ENCODE measurements at regions not wholly inside any gene's neighbourhood (a gene's known extent, or its start where the extent isn't known, plus 50 kb on each side); places are given as distances from the start of the nearest gene placed in this dataset.

- no peak for ATAC-seq
- Mint-ChIP-seq H3K9me3 (no peaks in the 10 kb centered on the region), H3K4me3 (no peak overlapping the region), H3K27me3 (peaks cover 13% of the 10 kb centered on the region), H3K36me3 (no peaks in the 10 kb centered on the region), H3K27ac (no peak overlapping the region), H3K4me1 (no peaks in the 10 kb centered on the region)
Measured at GRCh38 chr5:71895546-71895945, 176.5 kb downstream of the CARTPT start.

DNA sequence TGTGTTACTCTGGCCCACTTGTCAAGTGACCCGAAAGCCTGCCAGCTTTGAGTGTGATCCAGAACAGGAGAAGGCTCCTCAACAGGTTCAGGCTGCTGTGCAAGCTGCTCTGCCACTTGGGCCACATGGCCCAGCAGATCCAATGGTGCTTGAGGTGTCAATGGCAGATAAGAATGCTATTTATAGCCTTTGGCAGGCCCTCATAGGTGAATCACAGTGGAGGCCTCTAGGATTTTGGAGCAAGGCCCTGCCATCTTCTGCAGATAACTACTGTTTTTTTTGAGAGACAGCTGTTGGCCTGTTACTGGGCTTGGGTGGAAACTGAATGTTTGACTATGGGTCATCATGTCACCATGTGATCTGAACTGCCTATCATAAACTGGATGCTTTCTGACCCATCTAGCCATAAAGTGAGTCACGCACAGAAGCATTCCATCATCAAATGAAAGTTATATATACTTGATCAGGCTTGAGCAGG, 180.8 kb downstream of the CARTPT start:
- no peaks in the 10 kb centered on the region for H3K4me1 Mint-ChIP-seq
- no peaks in the 10 kb centered on the region for H3K36me3 Mint-ChIP-seq
- H3K27me3 Mint-ChIP-seq: no peaks in the 10 kb centered on the region
- H3K9me3 Mint-ChIP-seq: no peaks in the 10 kb centered on the region
- no peak overlapping the region for H3K4me3 Mint-ChIP-seq
- no peak overlapping the region for H3K27ac Mint-ChIP-seq
- no peak for ATAC-seq

DNA sequence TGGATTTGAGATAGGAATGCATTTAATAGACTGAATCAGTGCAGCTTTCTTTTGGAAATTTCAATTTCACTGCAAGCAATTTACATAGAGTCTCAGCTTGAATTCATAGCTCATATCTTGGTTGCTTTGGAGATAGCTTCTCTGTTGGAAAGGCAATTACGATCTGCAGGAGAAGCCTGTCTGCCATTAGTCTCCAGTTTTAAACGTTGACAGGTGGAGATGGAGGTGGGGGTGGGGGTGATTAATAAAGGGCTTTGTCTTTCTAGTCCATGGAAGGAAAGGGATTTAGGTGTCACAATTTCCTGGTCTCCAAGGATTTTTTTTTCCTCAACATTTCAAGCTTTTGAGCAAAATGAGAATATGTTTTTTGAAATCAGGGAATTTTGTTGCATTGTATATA, 184.7 kb downstream of the CARTPT start:
- ATAC-seq: no peak
- no peaks in the 10 kb centered on the region for H3K9me3 Mint-ChIP-seq

DNA sequence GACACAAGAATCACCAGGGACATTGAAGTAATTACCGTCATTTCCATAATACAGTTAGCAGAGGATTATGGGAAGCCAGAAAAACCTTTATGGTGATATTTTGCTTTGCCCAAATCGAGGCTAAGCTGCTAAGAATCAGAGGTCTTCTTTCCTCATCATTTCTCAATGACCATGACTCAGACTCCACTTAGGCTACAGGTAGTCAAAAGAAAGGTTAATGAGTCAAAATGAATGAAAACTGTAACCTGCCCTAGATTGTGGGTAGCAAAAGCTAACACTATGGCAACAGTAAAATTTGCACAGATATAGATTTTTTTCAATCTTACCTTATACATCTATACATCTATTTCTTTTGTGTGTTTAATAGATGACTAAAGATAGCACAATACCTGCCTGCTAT, 185.8 kb downstream of the CARTPT start:
- H3K27me3 Mint-ChIP-seq: peaks cover 22% of the 10 kb centered on the region
- H3K4me3 Mint-ChIP-seq: no peak overlapping the region
- no peak for ATAC-seq
- H3K4me1 Mint-ChIP-seq: no peaks in the 10 kb centered on the region
- no peaks in the 10 kb centered on the region for H3K36me3 Mint-ChIP-seq
- H3K27ac Mint-ChIP-seq: no peak overlapping the region
- H3K9me3 Mint-ChIP-seq: no peaks in the 10 kb centered on the region

More for the DNA sequence above, 184.7 kb downstream of the CARTPT start:
- Mint-ChIP-seq H3K36me3 (no peaks in the 10 kb centered on the region), H3K4me1 (no peaks in the 10 kb centered on the region), H3K27ac (no peak overlapping the region), H3K27me3 (peaks cover 22% of the 10 kb centered on the region), H3K4me3 (no peak overlapping the region)

- H3K4me1 Mint-ChIP-seq: no peaks in the 10 kb centered on the region
- no peaks in the 10 kb centered on the region for H3K36me3 Mint-ChIP-seq
- no peak overlapping the region for H3K27ac Mint-ChIP-seq
- ATAC-seq: peak; percentile 43
- peaks cover 22% of the 10 kb centered on the region for H3K27me3 Mint-ChIP-seq
- H3K9me3 Mint-ChIP-seq: no peaks in the 10 kb centered on the region
- no peak overlapping the region for H3K4me3 Mint-ChIP-seq
Measured at GRCh38 chr5:71905834-71906711, 187.0 kb downstream of the CARTPT start.

DNA sequence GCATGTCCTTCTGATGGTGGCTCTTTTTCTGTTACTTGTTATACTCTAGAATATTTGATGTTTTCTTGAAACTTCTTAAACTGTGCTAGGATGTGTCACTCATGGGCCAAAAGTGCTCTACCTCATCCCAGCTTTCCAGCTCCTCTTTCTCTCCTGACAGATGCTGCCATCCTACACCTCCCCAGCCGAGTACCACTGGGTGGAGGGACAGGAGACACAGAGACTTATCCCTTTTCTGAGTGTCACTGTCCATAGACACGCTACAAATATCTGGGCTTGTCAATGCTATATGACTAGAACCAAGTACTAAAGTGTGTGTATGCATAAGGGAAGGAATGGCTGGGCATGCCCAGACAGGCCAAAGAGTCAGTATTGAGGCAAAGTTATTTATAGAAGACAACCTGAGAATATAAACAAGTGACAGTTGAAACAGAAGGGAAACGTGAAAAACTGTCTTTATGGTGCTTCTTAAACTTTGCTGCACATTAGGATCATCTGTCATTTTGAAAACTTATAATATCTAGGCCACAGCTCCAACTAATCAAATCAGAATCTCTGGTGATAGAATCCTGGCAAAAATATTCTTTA, 188.0 kb downstream of the CARTPT start:
- Mint-ChIP-seq H3K36me3 (no peaks in the 10 kb centered on the region), H3K4me3 (no peak overlapping the region), H3K9me3 (no peaks in the 10 kb centered on the region), H3K27me3 (peaks cover 22% of the 10 kb centered on the region), H3K4me1 (no peaks in the 10 kb centered on the region), H3K27ac (no peak overlapping the region)
- ATAC-seq: no peak

- H3K4me3 Mint-ChIP-seq: no peak overlapping the region
- H3K9me3 Mint-ChIP-seq: no peaks in the 10 kb centered on the region
- no peaks in the 10 kb centered on the region for H3K36me3 Mint-ChIP-seq
- no peak overlapping the region for H3K27ac Mint-ChIP-seq
- no peaks in the 10 kb centered on the region for H3K4me1 Mint-ChIP-seq
- H3K27me3 Mint-ChIP-seq: peaks cover 22% of the 10 kb centered on the region
- ATAC-seq: no peak
Measured at GRCh38 chr5:71907608-71908145, 188.6 kb downstream of the CARTPT start.

DNA sequence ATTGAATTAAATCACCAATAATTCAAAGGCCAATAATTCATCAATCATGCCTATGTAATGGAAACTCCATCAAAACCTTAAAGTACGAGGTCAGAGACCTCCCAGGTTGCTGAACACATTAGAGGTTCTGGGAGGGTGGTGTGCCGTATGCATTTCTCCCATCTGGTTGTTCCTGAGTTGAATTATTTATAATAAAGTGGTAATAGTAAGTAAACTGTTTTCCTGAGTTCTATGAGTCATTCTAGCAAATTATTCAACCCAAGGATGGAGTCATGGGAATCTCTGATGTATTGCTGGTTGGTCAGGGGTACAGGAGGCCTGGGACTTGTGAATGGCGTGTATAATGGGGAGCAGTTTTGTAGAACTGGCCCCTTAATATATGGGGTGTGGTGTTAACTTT, 191.7 kb downstream of the CARTPT start:
- Mint-ChIP-seq H3K27ac (no peak overlapping the region), H3K36me3 (no peaks in the 10 kb centered on the region), H3K4me3 (no peak overlapping the region), H3K27me3 (peaks cover 18% of the 10 kb centered on the region), H3K4me1 (no peaks in the 10 kb centered on the region), H3K9me3 (no peaks in the 10 kb centered on the region)
- no peak for ATAC-seq

GRCh38 chr5:71912021-71912420, 192.9 kb downstream of the CARTPT start:
- no peak for ATAC-seq
- Mint-ChIP-seq H3K27ac (no peak overlapping the region), H3K36me3 (no peaks in the 10 kb centered on the region), H3K9me3 (peaks cover 7% of the 10 kb centered on the region), H3K4me3 (no peak overlapping the region), H3K4me1 (no peaks in the 10 kb centered on the region), H3K27me3 (peaks cover 18% of the 10 kb centered on the region)

GRCh38 chr5:71914281-71914680, 193.0 kb upstream of the MAP1B start:
- Mint-ChIP-seq H3K36me3 (no peaks in the 10 kb centered on the region), H3K4me1 (no peaks in the 10 kb centered on the region), H3K27ac (no peak overlapping the region), H3K9me3 (peaks cover 16% of the 10 kb centered on the region), H3K4me3 (no peak overlapping the region), H3K27me3 (peaks cover 12% of the 10 kb centered on the region)
- ATAC-seq: no peak

DNA sequence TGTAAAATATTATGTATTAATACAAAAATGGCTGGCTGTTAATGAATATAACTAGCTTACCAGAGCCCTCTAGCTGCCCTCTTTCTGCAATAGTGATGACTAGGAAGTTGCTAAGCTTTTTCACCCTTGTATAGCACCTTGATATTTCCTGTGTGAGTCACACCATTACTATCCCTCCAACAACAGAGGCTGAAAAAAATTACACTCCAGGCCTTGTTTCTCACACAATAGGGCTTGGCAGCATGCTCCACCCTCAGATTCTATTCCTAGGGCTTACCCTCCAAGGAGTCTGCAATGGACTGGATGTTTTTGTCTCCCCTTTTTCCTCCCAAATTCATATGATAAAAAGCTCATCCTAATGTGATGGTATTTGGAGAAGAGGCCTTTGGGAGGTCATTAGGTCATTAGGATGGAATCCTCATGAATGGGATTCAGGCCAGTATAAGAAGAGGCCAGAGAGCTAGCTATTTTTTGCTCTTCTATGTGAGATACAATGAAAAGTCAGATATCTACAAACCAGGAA, 184.6 kb upstream of the MAP1B start:
- no peak for ATAC-seq
- Mint-ChIP-seq H3K4me3 (no peak overlapping the region), H3K4me1 (no peaks in the 10 kb centered on the region), H3K9me3 (peaks cover 21% of the 10 kb centered on the region), H3K27ac (no peak overlapping the region), H3K27me3 (peaks cover 23% of the 10 kb centered on the region), H3K36me3 (no peaks in the 10 kb centered on the region)

DNA sequence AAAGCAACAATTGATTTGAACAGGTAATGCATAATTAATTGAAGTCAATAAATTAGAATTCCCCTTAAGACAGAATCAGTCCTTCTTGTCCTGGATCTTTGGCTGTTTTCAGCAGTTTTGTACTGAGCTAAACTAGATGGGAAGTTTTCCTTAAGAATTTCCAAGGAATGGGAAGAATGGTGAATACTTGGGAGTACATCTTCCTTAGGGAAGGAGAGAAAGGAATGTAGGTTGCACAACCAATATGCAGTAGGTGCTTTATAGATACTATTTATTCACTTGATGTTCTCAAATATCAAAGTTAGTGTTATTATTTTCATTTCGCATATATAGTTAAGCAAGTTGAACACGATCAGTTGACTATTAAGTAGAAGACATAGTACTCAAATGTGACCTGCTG, 183.5 kb upstream of the MAP1B start:
- no peak overlapping the region for H3K27ac Mint-ChIP-seq
- no peaks in the 10 kb centered on the region for H3K4me1 Mint-ChIP-seq
- H3K9me3 Mint-ChIP-seq: peaks cover 18% of the 10 kb centered on the region
- no peak overlapping the region for H3K4me3 Mint-ChIP-seq
- no peaks in the 10 kb centered on the region for H3K36me3 Mint-ChIP-seq
- ATAC-seq: no peak
- H3K27me3 Mint-ChIP-seq: peaks cover 27% of the 10 kb centered on the region

DNA sequence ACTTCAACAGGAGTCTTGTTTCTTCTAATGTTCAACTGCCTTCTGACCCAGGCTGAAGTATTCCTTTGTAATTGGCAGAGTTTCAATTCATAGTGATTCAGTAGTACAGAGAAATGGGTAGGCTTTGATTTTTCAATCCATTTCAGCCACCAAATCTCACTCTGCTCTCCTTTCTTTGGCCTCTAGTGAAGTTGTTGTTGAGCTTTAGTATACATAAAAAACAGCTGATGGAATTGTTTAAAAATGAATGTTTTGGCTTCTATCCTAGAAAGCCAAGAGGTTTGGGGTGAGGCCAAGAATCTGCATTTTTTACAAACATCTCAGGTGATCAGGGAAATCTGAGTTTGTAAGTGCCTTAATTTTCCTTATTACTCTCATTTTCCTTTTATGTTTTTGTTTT, 182.9 kb upstream of the MAP1B start:
- peaks cover 18% of the 10 kb centered on the region for H3K9me3 Mint-ChIP-seq
- no peak overlapping the region for H3K27ac Mint-ChIP-seq
- H3K4me3 Mint-ChIP-seq: no peak overlapping the region
- no peaks in the 10 kb centered on the region for H3K4me1 Mint-ChIP-seq
- H3K36me3 Mint-ChIP-seq: no peaks in the 10 kb centered on the region
- peaks cover 27% of the 10 kb centered on the region for H3K27me3 Mint-ChIP-seq
- ATAC-seq: no peak

DNA sequence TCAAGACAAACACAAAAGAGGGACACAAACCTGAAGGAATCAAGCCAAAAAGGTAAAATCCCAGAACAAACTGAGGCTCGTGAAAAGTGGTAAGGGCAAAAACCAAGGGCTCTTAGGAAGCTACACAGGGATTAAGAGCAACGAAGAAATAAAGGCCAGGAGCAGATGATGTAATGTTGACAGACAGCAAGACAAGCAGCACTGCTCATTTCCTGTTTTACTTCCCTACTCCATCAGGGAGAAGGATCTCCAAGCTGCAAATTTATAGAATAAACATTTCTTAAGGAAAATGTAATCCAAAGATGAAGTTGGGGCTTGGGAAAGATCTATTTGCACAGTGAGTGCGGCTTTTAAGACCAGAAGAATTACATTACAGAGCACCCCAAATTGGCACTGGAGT, 182.3 kb upstream of the MAP1B start:
- Mint-ChIP-seq H3K27me3 (peaks cover 27% of the 10 kb centered on the region), H3K27ac (no peak overlapping the region), H3K36me3 (no peaks in the 10 kb centered on the region), H3K9me3 (peaks cover 18% of the 10 kb centered on the region), H3K4me3 (no peak overlapping the region), H3K4me1 (no peaks in the 10 kb centered on the region)
- no peak for ATAC-seq

DNA sequence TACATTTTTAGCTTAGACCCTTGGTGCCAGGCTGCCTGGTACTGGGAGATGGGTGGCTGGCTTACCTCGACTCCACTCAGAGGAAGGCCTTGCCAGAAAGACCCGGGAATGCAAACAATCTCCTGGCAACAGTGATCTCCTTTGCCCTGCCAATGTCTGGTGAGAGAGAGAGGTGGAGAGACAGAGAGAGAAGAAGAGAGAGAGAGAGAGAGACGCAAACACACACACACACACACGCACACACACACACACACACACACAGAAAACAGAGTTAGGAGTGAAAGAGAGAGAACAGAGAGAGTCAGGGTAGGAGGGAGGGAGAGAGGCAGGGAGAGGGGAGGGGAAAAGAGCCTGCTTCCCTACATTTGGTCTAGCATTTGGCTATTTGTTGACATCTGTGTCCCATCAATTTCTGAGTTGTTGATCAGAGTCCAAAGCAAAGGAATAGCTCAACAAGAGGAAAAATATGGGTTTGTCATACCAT, 181.6 kb upstream of the MAP1B start:
- Mint-ChIP-seq H3K4me1 (no peaks in the 10 kb centered on the region), H3K9me3 (peaks cover 18% of the 10 kb centered on the region), H3K36me3 (no peaks in the 10 kb centered on the region), H3K27ac (no peak overlapping the region), H3K4me3 (no peak overlapping the region), H3K27me3 (peaks cover 27% of the 10 kb centered on the region)
- ATAC-seq: no peak
